ENCODE measurements at regions not wholly inside any gene's neighbourhood (a gene's known extent, or its start where the extent isn't known, plus 50 kb on each side); places are given as distances from the start of the nearest gene placed in this dataset.

- WGBS (ENCODE audit: insufficient coverage, insufficient replicate concordance, low lambda C conversion rate, missing lambda C conversion rate), result 0% methylated on average over 3 of the region's 3 CpGs
- RAD21 ChIA-PET (ENCODE audit: unreplicated experiment), result no interaction called here
These were observed 161.0 kb downstream of the C16orf95 start for GRCh38 chr16:87156195-87156594.

GRCh38 chr16:87160234-87160636 lies 157.0 kb downstream of the C16orf95 start:
- no peaks in the 10 kb centered on the region for H3K4me1 ChIP-seq (ENCODE audit: control insufficient read depth, insufficient read depth, low read length)
- H3K4me2 ChIP-seq (ENCODE audit: control insufficient read depth, insufficient read depth), result no peak overlapping the region
- no peak overlapping the region for H2AFZ ChIP-seq (ENCODE audit: control insufficient read depth, low read depth, low read length)
- DNase-seq (ENCODE audit: low read depth, low spot score) (no peak), ATAC-seq (no peak), FAIRE-seq (no peak)
- no peaks in the 10 kb centered on the region for H4K20me1 ChIP-seq (ENCODE audit: control insufficient read depth, insufficient read depth)
- no peaks in the 10 kb centered on the region for H3K79me2 ChIP-seq (ENCODE audit: control insufficient read depth, insufficient read depth, low read length)
- 35% methylated on average over 15 of the region's 15 CpGs for WGBS (ENCODE audit: insufficient coverage, insufficient replicate concordance, low lambda C conversion rate, missing lambda C conversion rate)
- SMC1A ChIA-PET (ENCODE audit: uncharacterized antibody, unreplicated experiment), result no interaction called here
- CTCF ChIA-PET, result no interaction called here
- in situ Hi-C loops (cut with MboI), result no loop called here
- intact Hi-C loops (cut with micrococcal nuclease; ENCODE audit: unreplicated experiment), result no loop called here
- no peak overlapping the region for H3K27ac ChIP-seq (ENCODE audit: control insufficient read depth, insufficient read depth)
- RAD21 ChIA-PET (ENCODE audit: unreplicated experiment), result no interaction called here
- POLR2A ChIA-PET, result no interaction called here
- no peak overlapping the region for H3K9ac ChIP-seq (ENCODE audit: control insufficient read depth, insufficient read depth, low read length)
- BruUV-seq (replicated peaks), result no TSS peak
- no peak overlapping the region for H3K4me3 ChIP-seq
- no peaks in the 10 kb centered on the region for H3K9me3 ChIP-seq (replicated peaks; ENCODE audit: control insufficient read depth, insufficient read depth, low read length)
- no peaks in the 10 kb centered on the region for H3K27me3 ChIP-seq (replicated peaks in 1 of 2; ENCODE audit: control insufficient read depth in 2 of 2, insufficient read depth in 2 of 2, low read length in 1 of 2)
- H3K36me3 ChIP-seq (ENCODE audit: control insufficient read depth in 2 of 2, insufficient read depth in 2 of 2, low read length in 1 of 2), result no peaks in the 10 kb centered on the region
- TF ChIP-seq KLF5 (IDR thresholded peaks at IDR 0.05; ENCODE audit: partially characterized antibody) (no peak), EGR1 (IDR thresholded peaks at IDR 0.05; ENCODE audit: borderline replicate concordance in 1 of 2, low read depth in 2 of 2, low read length in 2 of 2) (no peak), EP300 (IDR thresholded peaks at IDR 0.05; ENCODE audit: borderline replicate concordance in 1 of 2, control insufficient read depth in 1 of 2, low read depth in 2 of 2, low read length in 2 of 2) (no peak), JUND (IDR thresholded peaks at IDR 0.05; ENCODE audit: low read depth, low read length) (no peak), NFYA (IDR thresholded peaks at IDR 0.05; ENCODE audit: borderline replicate concordance, low read depth, low read length) (no peak), HDGF (IDR thresholded peaks at IDR 0.05) (no peak), YBX1 (IDR thresholded peaks at IDR 0.05) (no peak), POU2F2 (IDR thresholded peaks at IDR 0.05; ENCODE audit: borderline replicate concordance, low read depth, low read length) (no peak), ZSCAN29 (IDR thresholded peaks at IDR 0.05) (no peak), CEBPB (IDR thresholded peaks at IDR 0.05; ENCODE audit: borderline replicate concordance in 1 of 2, low read depth in 2 of 2, low read length in 2 of 2) (no peak), RAD21 (IDR thresholded peaks at IDR 0.05; ENCODE audit: insufficient read depth, low read depth, low read length) (no peak), ZNF207 (IDR thresholded peaks at IDR 0.05; ENCODE audit: borderline replicate concordance) (no peak), ZNF592 (IDR thresholded peaks at IDR 0.05) (no peak)

More at GRCh38 chr16:87156195-87156594, 161.0 kb downstream of the C16orf95 start:
- DNase-seq (ENCODE audit: low read depth, low spot score), result no peak
- Histone ChIP-seq H3K27ac (ENCODE audit: control insufficient read depth, insufficient read depth) (no peak overlapping the region), H2AFZ (ENCODE audit: control insufficient read depth, low read depth, low read length) (no peak overlapping the region), H3K36me3 (ENCODE audit: control insufficient read depth in 2 of 2, insufficient read depth in 2 of 2, low read length in 1 of 2) (no peaks in the 10 kb centered on the region), H3K9me3 (replicated peaks; ENCODE audit: control insufficient read depth, insufficient read depth, low read length) (no peaks in the 10 kb centered on the region; the same call in 2 of the 3 replicates), H4K20me1 (ENCODE audit: control insufficient read depth, insufficient read depth) (no peaks in the 10 kb centered on the region), H3K4me3 (no peak overlapping the region), H3K27me3 (replicated peaks in 1 of 2; ENCODE audit: control insufficient read depth in 2 of 2, insufficient read depth in 2 of 2, low read length in 1 of 2) (no peaks in the 10 kb centered on the region), H3K9ac (ENCODE audit: control insufficient read depth, insufficient read depth, low read length) (no peak overlapping the region), H3K4me1 (ENCODE audit: control insufficient read depth, insufficient read depth, low read length) (no peaks in the 10 kb centered on the region), H3K79me2 (ENCODE audit: control insufficient read depth, insufficient read depth, low read length) (no peaks in the 10 kb centered on the region), H3K4me2 (ENCODE audit: control insufficient read depth, insufficient read depth) (no peak overlapping the region)
- no peak for ATAC-seq
- no TSS peak for BruUV-seq (replicated peaks)
- TF ChIP-seq BMI1 (IDR thresholded peaks at IDR 0.05; ENCODE audit: borderline replicate concordance) (no peak), FOXK2 (IDR thresholded peaks at IDR 0.05) (no peak), HCFC1 (IDR thresholded peaks at IDR 0.05; ENCODE audit: low read length) (no peak), HDAC2 (IDR thresholded peaks at IDR 0.05) (no peak), IKZF2 (IDR thresholded peaks at IDR 0.05) (no peak), ZNF207 (IDR thresholded peaks at IDR 0.05; ENCODE audit: borderline replicate concordance) (no peak)
- in situ Hi-C loops (cut with MboI) (no loop called here), intact Hi-C loops (cut with micrococcal nuclease; ENCODE audit: unreplicated experiment) (no loop called here)
- ChIA-PET SMC1A (ENCODE audit: uncharacterized antibody, unreplicated experiment) (no interaction called here), CTCF (no interaction called here), POLR2A (no interaction called here)
- no peak for FAIRE-seq
